Activated CD4-positive, alpha-beta T cell treated with anti-CD3 and anti-CD28 coated beads for 1 hour (primary cell): ENCODE measurements at regions not wholly inside any gene's neighbourhood (a gene's known extent, or its start where the extent isn't known, plus 50 kb on each side); places are given as distances from the start of the nearest gene placed in this dataset.
"Not testable (repeated sequence)": the region's sequence is repeated elsewhere in the genome, so short reads cannot be mapped to it uniquely, and the experiment has no call there.

ENCODE experiments used
- DNase-seq: peaks from one replicate; pipeline ENCODE4 v3.0.0-alpha.2; 2020

GRCh38 chr6:137810554-137811120 is 56.4 kb upstream of the TNFAIP3 start:
- no peak for DNase-seq

- peak; percentile 65 for DNase-seq
Observed at GRCh38 chr6:137811121-137811915, 55.7 kb upstream of the TNFAIP3 start.

- DNase-seq, result no peak
Observed at GRCh38 chr6:137811916-137812553, 55.0 kb upstream of the TNFAIP3 start.

- no peak for DNase-seq
Observed at GRCh38 chr6:137813308-137813970, 53.6 kb upstream of the TNFAIP3 start.

GRCh38 chr6:137814030-137814429 is 53.0 kb upstream of the TNFAIP3 start:
- DNase-seq, result not testable (repeated sequence)

GRCh38 chr6:137815692-137816091 is 51.4 kb upstream of the TNFAIP3 start:
- no peak for DNase-seq

GRCh38 chr6:137816133-137816579 is 50.9 kb upstream of the TNFAIP3 start:
- no peak for DNase-seq

GRCh38 chr6:137816688-137817618 is 50.1 kb upstream of the TNFAIP3 start:
- DNase-seq, result no peak
